CD4-positive, alpha-beta T cell (primary cell): ENCODE measurements at regions not wholly inside any gene's neighbourhood (a gene's known extent, or its start where the extent isn't known, plus 50 kb on each side); places are given as distances from the start of the nearest gene placed in this dataset.

Experiments used
- ATAC-seq: fragments of 200-7000 bp; cut with Tn5 transposase; one replicate; pipeline ENCODE4 v1.10.0; 2022; ENCODE audit warnings: mild to moderate bottlenecking; ENCODE audit not compliant: poor library complexity
- CTCF ChIA-PET: fragments of 350-600 bp; sonication (Branson Sonifier 250); formaldehyde crosslinking; loops from one replicate; lab custom pipeline; 2021; ENCODE audit warnings: antibody characterized with exemption, inconsistent platforms; lab: Charles Lee
- POLR2A ChIA-PET: fragments of 350-600 bp; sonication (Branson Sonifier 250); formaldehyde crosslinking; loops from one replicate; lab custom pipeline; 2021; ENCODE audit warnings: antibody characterized with exemption, inconsistent platforms; lab: Charles Lee
- DNase-seq, 14 experiments: peaks; one replicate each; pipeline ENCODE4 v3.0.0-alpha.2; 2013 to 2020; ENCODE audit warnings: mixed read lengths in 2 of 14
- H3K27ac ChIP-seq, 2 donors: one replicate each; pipeline versions ENCODE4 v1.5.1 to v1.7.0; 2013; ENCODE audit warnings: low read length in 2 of 2, low read depth in 1 of 2, mild to moderate bottlenecking in 1 of 2
- H3K27me3 ChIP-seq, 2 experiments: 1 replicate in 1 of 2; 2 replicates in 1 of 2; pipeline versions ENCODE4 v1.6.1 to v1.7.0; 2013; ENCODE audit warnings: low read length in 2 of 2, control low read depth in 1 of 2, mild to moderate bottlenecking in 1 of 2, moderate library complexity in 1 of 2; ENCODE audit not compliant: insufficient read depth in 2 of 2, control insufficient read depth in 1 of 2
- H3K36me3 ChIP-seq: one replicate; pipeline ENCODE4 v1.6.1; 2013; ENCODE audit warnings: low read length, control low read depth; ENCODE audit not compliant: insufficient read depth
- H3K4me1 ChIP-seq: one replicate; pipeline ENCODE4 v1.6.1; 2013; ENCODE audit warnings: low read length, control low read depth; ENCODE audit not compliant: insufficient read depth
- H3K4me3 ChIP-seq: one replicate; pipeline ENCODE4 v1.5.1; 2013; ENCODE audit warnings: mild to moderate bottlenecking, low read length, moderate library complexity
- H3K9me3 ChIP-seq, 2 experiments: 1 replicate in 1 of 2; 2 replicates in 1 of 2; pipeline versions ENCODE4 v1.6.1 to v1.7.0; 2013; ENCODE audit warnings: low read length in 2 of 2, mild to moderate bottlenecking in 2 of 2, control low read depth in 1 of 2, moderate library complexity in 1 of 2; ENCODE audit not compliant: control insufficient read depth in 1 of 2, insufficient read depth in 1 of 2
- H3K27ac Mint-ChIP-seq: one replicate; pipeline ENCODE4 v1.8.0; 2020; ENCODE audit warnings: mixed read lengths
- H3K27me3 Mint-ChIP-seq: one replicate; pipeline ENCODE4 v1.8.0; 2021; ENCODE audit warnings: mixed read lengths
- H3K36me3 Mint-ChIP-seq: one replicate; pipeline ENCODE4 v1.8.0; 2021; ENCODE audit warnings: low read depth, mixed read lengths
- H3K4me1 Mint-ChIP-seq: one replicate; pipeline ENCODE4 v1.8.0; 2021; ENCODE audit warnings: low read depth, mixed read lengths
- H3K4me3 Mint-ChIP-seq: one replicate; pipeline ENCODE4 v1.8.0; 2020; ENCODE audit warnings: mild to moderate bottlenecking, mixed read lengths
- H3K9me3 Mint-ChIP-seq: one replicate; pipeline ENCODE4 v1.8.0; 2020; ENCODE audit warnings: mixed read lengths
- CTCF ChIP-seq: fragments of 200-600 bp; IDR thresholded peaks from one replicate; pipeline ENCODE4 v1.8.0; 2022; ENCODE audit warnings: antibody characterized with exemption, mild to moderate bottlenecking
- intact Hi-C, 2 experiments: fragments of 100-400 bp; cut with DNase I in 1 of 2; cut with micrococcal nuclease in 1 of 2; formaldehyde crosslinking; loops; one replicate each; pipeline versions ENCODE4 v1.15.1 to v1.9.0; 2023 to 2025; cut with DNase I, micrococcal nuclease

- no peak for ATAC-seq
- intact Hi-C loops = no loop called here
- Mint-ChIP-seq H3K4me3 (no peak overlapping the region), H3K9me3 (no peaks in the 10 kb centered on the region), H3K27ac (no peak overlapping the region), H3K36me3 (no peaks in the 10 kb centered on the region), H3K27me3 (peaks cover 27% of the 10 kb centered on the region), H3K4me1 (no peaks in the 10 kb centered on the region)
- Histone ChIP-seq H3K36me3 (no peaks in the 10 kb centered on the region), H3K9me3 (no peaks in the 10 kb centered on the region), H3K27me3 (peaks cover 0 to 3% of the 10 kb centered on the region in 2 experiments), H3K4me1 (peaks cover 3% of the 10 kb centered on the region), H3K27ac (no peak overlapping the region), H3K4me3 (no peak overlapping the region)
- no peak for DNase-seq
- CTCF ChIA-PET = no interaction called here
- no peak for TF ChIP-seq CTCF
- POLR2A ChIA-PET = no interaction called here
Measured at GRCh38 chr6:139919107-139920026, 544.9 kb upstream of the CITED2 start.

- H3K9me3 Mint-ChIP-seq = no peaks in the 10 kb centered on the region
- CTCF ChIA-PET = interaction anchor here (0.9 kb wide), 1 partner anchor 37 kb away, joined by 3 read pairs; no protein-coding TSS in a partner anchor
- peaks cover 27% of the 10 kb centered on the region for H3K27me3 Mint-ChIP-seq
- DNase-seq (no peak), ATAC-seq (no peak)
- no peaks in the 10 kb centered on the region for H3K4me1 Mint-ChIP-seq
- H3K36me3 Mint-ChIP-seq = no peaks in the 10 kb centered on the region
- no peak overlapping the region for H3K27ac Mint-ChIP-seq
- H3K4me3 Mint-ChIP-seq = no peak overlapping the region
- Histone ChIP-seq H3K27me3 (peaks cover 0 to under 1% of the 10 kb centered on the region in 2 experiments), H3K4me1 (peaks cover 3% of the 10 kb centered on the region), H3K4me3 (no peak overlapping the region), H3K36me3 (no peaks in the 10 kb centered on the region), H3K27ac (no peak overlapping the region), H3K9me3 (no peaks in the 10 kb centered on the region)
- POLR2A ChIA-PET = no interaction called here
- TF ChIP-seq CTCF = no peak
- intact Hi-C loops = no loop called here
Measured at GRCh38 chr6:139917951-139918630, 543.6 kb upstream of the CITED2 start.

GRCh38 chr6:139914910-139915309 is 540.5 kb upstream of the CITED2 start:
- DNase-seq = no peak
- H3K27me3 ChIP-seq = no peaks in the 10 kb centered on the region
- H3K4me1 ChIP-seq = peaks cover under 1% of the 10 kb centered on the region
- H3K36me3 Mint-ChIP-seq = no peaks in the 10 kb centered on the region
- H3K4me1 Mint-ChIP-seq = no peaks in the 10 kb centered on the region
- no peaks in the 10 kb centered on the region for H3K9me3 Mint-ChIP-seq
- no peak overlapping the region for H3K4me3 ChIP-seq
- intact Hi-C loops = no loop called here
- ChIA-PET CTCF (no interaction called here), POLR2A (no interaction called here)
- no peak for ATAC-seq
- no peak for TF ChIP-seq CTCF
- no peak overlapping the region for H3K27ac Mint-ChIP-seq
- H3K4me3 Mint-ChIP-seq = no peak overlapping the region
- H3K36me3 ChIP-seq = no peaks in the 10 kb centered on the region
- H3K27me3 Mint-ChIP-seq = peaks cover 21% of the 10 kb centered on the region
- no peak overlapping the region for H3K27ac ChIP-seq
- H3K9me3 ChIP-seq = no peaks in the 10 kb centered on the region
